ENCODE measurements at regions not wholly inside any gene's neighbourhood (a gene's known extent, or its start where the extent isn't known, plus 50 kb on each side); places are given as distances from the start of the nearest gene placed in this dataset.
A peak's percentile ranks its signal among the peaks of the same experiment; 100 is the strongest.

DNA sequence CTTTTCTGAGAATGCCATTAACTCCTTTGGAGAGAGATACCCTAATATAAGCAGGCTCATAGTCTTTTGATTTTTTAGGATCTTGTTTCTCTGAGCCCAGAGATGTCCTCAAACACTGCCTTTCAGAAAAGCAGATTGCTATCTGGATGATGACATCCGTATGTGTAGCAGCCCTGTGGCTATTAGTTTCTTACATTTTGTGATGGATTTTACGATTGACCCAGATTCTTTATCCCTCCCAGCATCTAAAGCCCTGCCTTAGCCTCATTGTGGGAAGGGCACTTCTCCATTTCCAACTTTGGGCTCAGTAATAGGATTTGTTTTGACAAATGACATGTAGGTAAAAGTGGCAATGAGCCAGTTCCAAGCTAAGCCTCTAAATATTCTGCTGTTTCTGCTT lies 300.3 kb downstream of the TTLL7 start:
- no peak for ATAC-seq
- TF ChIP-seq, protein P1, sequence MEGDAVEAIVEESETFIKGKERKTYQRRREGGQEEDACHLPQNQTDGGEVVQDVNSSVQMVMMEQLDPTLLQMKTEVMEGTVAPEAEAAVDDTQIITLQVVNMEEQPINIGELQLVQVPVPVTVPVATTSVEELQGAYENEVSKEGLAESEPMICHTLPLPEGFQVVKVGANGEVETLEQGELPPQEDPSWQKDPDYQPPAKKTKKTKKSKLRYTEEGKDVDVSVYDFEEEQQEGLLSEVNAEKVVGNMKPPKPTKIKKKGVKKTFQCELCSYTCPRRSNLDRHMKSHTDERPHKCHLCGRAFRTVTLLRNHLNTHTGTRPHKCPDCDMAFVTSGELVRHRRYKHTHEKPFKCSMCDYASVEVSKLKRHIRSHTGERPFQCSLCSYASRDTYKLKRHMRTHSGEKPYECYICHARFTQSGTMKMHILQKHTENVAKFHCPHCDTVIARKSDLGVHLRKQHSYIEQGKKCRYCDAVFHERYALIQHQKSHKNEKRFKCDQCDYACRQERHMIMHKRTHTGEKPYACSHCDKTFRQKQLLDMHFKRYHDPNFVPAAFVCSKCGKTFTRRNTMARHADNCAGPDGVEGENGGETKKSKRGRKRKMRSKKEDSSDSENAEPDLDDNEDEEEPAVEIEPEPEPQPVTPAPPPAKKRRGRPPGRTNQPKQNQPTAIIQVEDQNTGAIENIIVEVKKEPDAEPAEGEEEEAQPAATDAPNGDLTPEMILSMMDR (IDR thresholded peaks at IDR 0.05): no peak

DNA sequence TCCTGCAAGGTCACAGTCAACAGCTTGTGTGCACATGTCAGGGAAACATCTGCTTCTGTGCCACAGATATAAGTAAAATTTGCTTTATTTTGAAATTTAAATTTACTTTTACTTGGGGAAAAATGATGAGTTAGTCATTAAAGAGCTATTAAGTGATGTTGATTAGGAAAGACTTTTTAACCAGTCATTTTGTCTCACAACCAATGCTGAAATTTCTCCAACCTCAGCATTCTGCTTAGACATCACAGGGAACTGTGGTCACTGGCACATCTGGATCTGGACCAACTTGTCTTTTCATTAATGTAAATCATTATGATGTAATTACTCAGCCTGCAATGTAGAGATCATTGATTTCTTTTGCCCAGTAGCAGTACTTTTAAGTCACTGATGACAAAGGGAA lies 301.0 kb downstream of the TTLL7 start:
- peaks cover 0 to 4% (median 0%) of the 10 kb centered on the region in 7 donors for H3K27me3 ChIP-seq
- H3K4me1 ChIP-seq: peaks cover 0 to 19% (median 16%) of the 10 kb centered on the region in 9 donors
- no peak overlapping the region for H3K27ac ChIP-seq
- DNase-seq (no peak), ATAC-seq (no peak)
- peaks cover 0 to 8% (median 0%) of the 10 kb centered on the region in 11 donors for H3K9me3 ChIP-seq
- H3K36me3 ChIP-seq: no peaks in the 10 kb centered on the region
- intact Hi-C loops (cut with DNase I): no loop called here
- TF ChIP-seq, protein P1 (IDR thresholded peaks at IDR 0.05): no peak
- H3K4me3 ChIP-seq: no peak overlapping the region

More for the DNA sequence above, 300.3 kb downstream of the TTLL7 start:
- H3K4me1 ChIP-seq: peaks cover 0 to 12% (median 10%) of the 10 kb centered on the region in 9 donors
- peaks cover 0 to 8% (median 0%) of the 10 kb centered on the region in 11 donors for H3K9me3 ChIP-seq
- DNase-seq: no peak
- intact Hi-C loops (cut with DNase I): no loop called here
- H3K36me3 ChIP-seq: no peaks in the 10 kb centered on the region
- H3K4me3 ChIP-seq: no peak overlapping the region
- no peak overlapping the region for H3K27ac ChIP-seq
- WGBS, 2 donors: 89 to 94% methylated on average over 2 of the region's 2 CpGs
- peaks cover 0 to 4% (median 0%) of the 10 kb centered on the region in 7 donors for H3K27me3 ChIP-seq

DNA sequence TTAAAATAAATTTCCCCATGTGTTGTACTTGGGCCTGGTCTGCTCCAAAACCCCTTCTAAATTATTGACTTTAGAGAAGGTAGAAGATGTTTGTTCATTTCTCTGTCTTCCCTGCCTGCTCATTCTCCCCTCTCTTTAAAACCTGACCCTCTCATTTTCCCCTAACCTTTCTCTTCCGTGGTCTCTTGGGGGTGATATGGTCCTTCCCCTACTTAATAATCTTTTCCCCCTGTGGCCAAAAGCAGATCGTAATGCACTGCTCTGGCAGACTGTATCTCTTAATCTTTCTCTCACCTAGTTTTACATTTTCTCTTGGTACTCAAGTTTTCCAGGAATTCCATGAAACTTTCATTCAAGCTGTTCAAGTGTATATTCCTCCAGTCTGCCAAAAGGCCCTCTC lies 301.7 kb downstream of the TTLL7 start:
- no peak overlapping the region for H3K27ac ChIP-seq
- DNase-seq: no peak
- WGBS, 2 donors: 92 to 93% methylated on average over 2 of the region's 2 CpGs
- no peak overlapping the region for H3K4me3 ChIP-seq
- intact Hi-C loops (cut with DNase I): no loop called here
- TF ChIP-seq, protein P1 (IDR thresholded peaks at IDR 0.05): no peak
- H3K27me3 ChIP-seq: peaks cover 0 to 4% (median 0%) of the 10 kb centered on the region in 7 donors
- peaks cover 0 to 8% (median 0%) of the 10 kb centered on the region in 11 donors for H3K9me3 ChIP-seq
- no peaks in the 10 kb centered on the region for H3K36me3 ChIP-seq
- H3K4me1 ChIP-seq: peaks cover 0 to 26% (median 17%) of the 10 kb centered on the region in 9 donors
- no peak for ATAC-seq

DNA sequence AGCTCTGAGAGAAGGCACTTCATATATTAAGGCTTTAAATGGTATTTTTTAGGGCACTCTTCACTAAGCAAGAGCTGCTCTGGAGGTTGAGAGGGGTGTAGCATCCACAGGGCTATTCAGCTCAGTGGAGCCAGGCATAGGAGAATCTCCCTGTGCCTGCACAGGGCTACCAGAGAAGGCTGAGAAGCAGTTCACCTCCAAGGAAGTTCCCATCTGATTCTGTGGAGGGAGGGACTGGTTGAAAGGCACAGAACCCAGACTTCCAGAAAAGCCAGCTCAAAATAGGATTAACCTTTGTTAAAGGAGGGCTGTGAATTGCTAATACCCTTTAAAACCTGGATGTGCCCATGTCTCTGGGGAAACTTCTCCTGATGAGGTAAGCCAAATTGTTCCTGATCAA lies 304.5 kb downstream of the TTLL7 start:
- H3K9me3 ChIP-seq: peaks cover 0 to 11% (median 0%) of the 10 kb centered on the region in 11 donors
- H3K4me1 ChIP-seq: peaks cover 0 to 26% (median 17%) of the 10 kb centered on the region in 9 donors
- peaks cover 0 to 4% (median 0%) of the 10 kb centered on the region in 7 donors for H3K27me3 ChIP-seq
- H3K27ac ChIP-seq: peak overlapping the region in 2 of 10 donors; percentile 41 to 59
- ATAC-seq (no peak), DNase-seq (no peak)
- H3K4me3 ChIP-seq: peak overlapping the region in 2 of 10 donors; percentile 45 to 50
- intact Hi-C loops (cut with DNase I): no loop called here
- H3K36me3 ChIP-seq: no peaks in the 10 kb centered on the region
- TF ChIP-seq, protein P1 (IDR thresholded peaks at IDR 0.05): no peak
